DMS53 treated with DMSO at 0.1 percent for 48 hours (cell line): ENCODE measurements at regions not wholly inside any gene's neighbourhood (a gene's known extent, or its start where the extent isn't known, plus 50 kb on each side); places are given as distances from the start of the nearest gene placed in this dataset.
"Not testable (repeated sequence)": the region's sequence is repeated elsewhere in the genome, so short reads cannot be mapped to it uniquely, and the experiment has no call there.

Experiments used
- DNase-seq: peaks from one replicate; lab custom pipeline; 2025; ENCODE audit not compliant: unreplicated experiment; lab: John Stamatoyannopoulos, UW

DNA sequence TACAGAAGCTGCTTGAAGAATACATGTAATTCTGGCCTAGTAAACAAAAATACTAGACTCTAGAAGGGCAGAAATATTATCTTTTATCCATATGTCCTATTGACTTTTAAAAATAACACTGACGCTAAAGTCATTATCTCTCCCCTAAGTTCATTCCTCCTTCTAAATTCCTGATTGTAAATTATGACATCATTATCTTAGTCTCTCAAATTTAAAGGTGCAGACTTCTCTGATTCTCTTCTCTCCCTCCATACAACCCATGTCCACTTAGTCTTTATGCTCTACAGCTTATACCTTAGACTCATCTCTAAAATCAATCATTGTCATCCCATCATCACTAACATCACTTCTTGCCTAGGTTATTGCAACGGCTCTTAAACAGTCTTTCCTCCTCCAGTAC is 327.9 kb upstream of the GRIA3 start:
- DNase-seq, result no peak

DNA sequence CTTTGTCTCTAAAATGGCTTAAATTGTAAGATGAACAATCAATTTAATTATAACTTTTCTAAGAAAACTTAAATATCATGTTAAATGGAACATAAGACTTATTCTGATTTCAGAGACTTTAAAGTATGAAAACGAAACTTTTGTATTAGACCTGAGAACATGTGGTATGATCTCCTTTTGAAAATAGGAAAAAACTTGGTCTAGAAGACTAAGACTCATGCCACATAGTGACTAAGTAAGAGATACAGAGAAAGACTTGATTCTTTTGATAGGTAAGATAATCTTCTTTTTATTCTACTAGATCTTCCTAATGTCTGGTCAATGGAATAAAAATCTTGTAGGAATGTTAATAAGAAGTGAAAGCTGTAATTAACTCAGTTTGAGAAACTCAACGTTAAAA is 326.3 kb upstream of the GRIA3 start:
- DNase-seq, result no peak

DNA sequence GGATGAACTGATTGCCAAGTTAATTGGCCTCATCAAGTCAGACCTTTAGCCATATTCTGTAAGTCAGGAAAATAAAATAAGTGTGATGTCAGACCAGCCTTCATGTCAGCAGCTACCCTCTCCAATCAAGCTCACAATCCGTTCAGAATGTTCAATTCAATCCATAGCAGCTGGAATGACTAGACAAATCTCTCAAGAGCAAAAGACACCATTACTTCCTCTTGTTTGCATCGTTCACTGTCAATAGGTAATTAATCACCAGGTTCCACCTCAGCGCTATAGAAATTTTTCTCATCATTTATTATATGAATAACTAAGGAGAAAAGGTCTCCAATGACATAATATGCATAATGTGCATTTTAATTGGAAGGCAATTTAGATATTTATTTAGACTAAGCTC is 321.0 kb upstream of the GRIA3 start:
- no peak for DNase-seq

DNA sequence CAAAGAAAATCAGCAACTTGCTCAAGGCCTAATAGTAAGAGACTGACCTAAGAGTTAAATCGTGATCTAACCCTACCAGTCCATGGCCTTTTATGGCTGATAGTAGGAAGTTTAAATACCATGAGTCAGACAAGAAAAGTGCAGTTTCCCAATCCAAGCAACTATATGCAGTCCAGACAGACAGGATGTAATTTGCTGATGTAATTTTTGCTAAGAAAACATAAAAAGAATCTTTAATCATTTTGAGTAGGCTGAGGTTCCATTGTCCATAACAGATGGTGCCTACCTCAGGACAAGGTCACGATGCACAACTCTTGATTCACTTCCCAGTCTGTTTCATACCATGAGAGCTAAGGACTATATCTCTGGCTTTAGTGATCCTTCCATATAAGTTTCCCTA is 317.5 kb upstream of the GRIA3 start:
- DNase-seq, result no peak

DNA sequence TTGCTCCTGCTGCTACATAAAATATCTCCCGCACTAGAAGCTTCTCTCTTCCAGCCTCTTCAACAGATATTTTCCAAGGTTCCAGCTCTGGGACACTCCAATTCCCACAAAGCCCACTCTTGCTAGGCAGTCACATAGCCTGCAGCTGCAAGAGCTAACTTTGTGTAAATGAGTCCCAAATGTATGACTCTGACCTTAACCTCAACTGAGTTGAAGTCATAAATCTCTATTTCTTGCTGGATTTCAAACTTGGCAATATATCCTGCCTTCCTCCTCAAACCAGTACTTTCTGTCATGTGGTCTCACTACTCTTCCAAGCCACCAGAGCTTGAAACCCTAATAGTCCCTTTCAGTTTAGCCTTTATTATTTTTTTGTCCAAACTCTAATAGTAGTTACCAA is 315.4 kb upstream of the GRIA3 start:
- no peak for DNase-seq

DNA sequence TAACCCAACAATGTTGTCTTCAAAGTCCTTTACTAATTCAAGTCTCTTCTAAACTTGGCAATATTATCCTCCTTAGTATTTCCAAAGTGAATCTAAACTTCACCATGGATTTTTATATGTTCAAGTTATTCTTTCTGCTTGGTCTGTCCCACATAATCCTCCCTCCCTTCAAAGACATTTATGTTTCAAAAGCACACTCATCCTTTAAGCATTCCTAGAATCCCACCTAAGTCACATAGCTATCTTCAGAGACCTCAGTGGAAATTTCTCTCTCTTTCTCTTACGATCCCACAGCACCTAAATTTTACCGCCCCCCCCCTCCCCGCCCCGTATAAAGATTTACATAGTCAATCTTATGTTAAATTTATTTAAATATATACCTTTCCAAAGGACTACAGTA is 314.9 kb upstream of the GRIA3 start:
- no peak for DNase-seq

DNA sequence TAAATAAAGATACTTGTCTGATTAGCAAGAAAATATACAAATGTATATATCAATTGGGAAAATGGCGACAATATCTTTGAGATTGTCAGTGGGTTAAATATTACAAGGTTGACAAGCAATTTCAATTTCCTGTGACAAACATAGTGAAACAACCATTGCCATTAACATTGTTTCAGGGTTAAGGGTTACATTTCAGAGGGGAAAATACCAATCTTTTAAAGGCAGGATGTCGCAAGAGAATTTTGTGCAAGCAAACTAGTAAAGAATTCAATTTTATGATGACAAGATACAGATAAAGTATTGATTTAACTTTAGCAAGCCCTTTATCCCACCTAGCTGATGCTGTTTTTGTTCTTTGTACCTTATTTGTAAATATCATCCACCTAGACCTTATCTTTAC is 305.8 kb upstream of the GRIA3 start:
- DNase-seq, result no peak

DNA sequence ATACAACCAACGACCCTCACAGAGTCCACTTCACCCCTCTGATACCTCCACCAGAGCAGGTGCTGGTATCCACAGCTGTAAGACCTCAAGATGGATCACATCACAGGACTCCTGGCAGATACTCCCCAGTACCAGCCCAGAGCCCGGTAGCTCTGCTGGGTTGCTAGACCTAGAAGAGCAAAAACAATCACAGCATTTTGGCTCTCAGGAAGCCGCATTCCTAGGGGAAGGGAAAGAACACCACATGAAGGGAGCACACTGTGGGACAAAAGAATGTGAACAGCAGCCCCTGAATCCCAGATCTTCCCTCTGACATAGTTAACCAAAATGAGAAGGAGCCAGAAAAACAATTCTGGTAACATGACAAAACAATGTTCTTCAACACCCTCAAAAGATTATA is 303.1 kb upstream of the GRIA3 start:
- DNase-seq, result no peak

DNA sequence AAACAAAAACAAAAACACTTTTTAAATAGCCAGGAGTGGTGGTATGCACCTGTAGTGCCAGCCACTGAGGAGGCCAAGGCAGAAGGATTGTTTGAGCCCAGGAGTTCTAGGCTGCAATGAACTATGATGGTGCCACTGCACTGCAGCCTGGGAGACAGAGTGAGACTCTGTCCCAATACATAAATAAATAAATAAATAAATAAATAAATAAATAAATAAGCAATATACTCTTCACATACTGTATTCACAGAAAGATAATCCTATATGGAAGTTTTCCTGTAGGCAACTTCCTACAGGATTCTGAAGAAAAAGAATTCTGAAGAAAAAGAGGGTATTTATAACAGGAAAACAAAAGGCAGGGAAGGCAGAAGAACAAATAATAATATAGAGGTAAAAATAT is 293.3 kb upstream of the GRIA3 start:
- DNase-seq, result no peak

DNA sequence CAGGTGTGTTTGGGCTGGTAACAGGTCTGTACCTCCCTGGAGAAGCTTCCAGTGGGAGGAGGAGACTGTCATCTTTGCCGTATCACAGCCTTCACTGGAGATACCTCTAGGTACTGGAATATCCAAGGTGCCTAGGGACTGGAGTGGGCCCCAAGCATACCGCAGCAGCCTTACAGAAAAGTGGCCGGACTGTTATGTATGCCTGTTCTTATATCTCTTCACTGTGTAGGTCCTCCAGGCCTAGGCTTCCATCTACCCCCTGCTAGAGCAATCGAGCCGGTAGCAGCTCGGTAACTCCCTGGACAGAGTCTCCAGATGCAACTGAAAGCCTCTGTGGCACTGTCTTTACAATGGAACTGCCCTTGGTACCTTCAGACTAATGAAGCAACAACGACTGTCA is 277.4 kb upstream of the GRIA3 start:
- DNase-seq, result no peak

DNA sequence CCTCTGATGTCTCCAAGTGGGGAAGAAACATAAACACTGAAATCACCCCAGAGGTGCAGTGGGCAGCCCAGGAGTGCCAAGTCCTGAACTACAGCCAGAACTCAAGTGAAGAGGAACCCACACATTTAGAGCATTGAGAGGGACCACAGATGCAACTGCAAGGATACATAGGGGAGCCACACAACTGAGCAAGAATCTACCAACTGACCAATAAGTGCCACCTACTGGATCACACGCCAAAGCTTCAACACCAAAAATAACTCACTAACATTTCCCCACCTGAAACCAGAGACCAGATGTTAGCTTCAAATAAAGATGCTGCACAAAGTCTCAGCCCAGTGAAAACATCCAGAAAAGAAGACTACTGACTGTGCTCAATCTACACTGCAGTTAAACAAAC is 276.7 kb upstream of the GRIA3 start:
- no peak for DNase-seq

DNA sequence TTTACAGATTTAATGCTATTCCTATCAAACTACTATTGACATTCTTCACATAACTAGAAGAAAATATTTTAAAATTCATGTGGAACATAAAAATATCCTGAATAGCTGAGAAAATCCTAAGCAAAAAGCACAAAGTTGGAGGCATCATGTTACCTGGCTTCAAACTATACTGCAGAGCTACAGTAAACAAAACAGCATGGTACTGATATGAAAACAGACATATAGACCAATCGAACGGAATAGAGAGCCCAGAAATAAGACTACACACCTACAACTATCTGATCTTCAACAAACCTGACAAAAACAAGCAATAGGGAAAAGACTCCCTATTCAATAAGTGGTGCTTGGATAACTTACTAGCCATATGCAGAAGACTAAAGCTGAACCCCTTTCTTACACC is 273.4 kb upstream of the GRIA3 start:
- no peak for DNase-seq

DNA sequence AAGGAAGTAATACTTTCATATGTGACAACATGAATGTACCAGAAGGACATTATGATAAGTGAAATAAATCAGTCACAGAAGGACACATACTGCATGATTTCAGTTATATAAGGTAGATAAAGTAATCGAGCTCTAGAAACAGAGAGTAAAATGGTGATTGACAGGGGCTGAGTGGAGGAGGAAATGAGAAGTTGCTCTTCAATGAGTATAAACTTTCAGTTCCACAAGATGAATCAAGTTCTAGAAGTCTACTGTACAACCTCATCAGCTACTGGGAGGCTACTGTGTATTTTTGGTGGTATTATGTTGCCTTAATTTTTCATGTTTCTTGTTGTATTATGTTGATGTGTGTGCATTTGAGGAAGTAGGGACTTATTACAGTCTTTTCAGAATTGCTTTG is 270.9 kb upstream of the GRIA3 start:
- DNase-seq, result no peak

DNA sequence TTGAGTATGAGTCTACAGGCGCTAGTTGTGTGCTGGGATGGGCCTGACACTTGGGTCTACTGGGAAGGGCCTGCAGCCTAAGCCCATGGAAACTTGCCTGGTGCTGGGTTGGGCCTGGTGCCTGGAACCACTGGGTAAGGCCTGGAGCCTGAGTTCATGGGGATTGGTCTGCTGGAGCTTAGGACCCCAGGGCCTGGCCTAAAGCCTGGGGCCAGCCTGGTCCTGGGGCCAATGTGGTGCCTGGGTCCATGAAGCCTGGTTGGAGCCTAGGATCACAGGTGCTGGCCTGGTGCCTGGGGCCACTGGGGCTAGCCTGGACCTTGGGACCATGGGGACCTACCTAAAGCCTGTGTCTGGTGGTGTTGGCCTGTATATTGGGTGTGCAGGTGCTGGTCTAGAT is 270.3 kb upstream of the GRIA3 start:
- DNase-seq, result no peak

DNA sequence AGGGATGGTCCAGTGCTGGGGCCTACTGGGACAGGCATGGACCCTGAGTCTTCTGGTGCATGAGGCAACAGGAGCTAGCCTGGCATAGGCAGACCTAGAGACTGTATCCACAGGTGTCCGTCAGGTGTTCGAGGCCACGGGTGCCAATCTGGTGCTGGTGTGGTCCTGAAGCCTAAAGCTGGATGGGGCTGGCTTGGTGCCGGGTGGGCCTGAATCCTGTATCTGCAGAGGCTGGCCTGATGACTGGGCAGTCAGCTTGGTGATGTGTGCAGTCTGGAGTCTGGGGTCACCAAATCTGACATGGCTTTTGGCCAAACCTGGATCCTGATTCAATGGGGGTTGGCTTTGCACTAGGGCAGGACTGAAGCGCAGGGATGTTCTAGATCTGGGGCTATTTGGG is 269.8 kb upstream of the GRIA3 start:
- no peak for DNase-seq

DNA sequence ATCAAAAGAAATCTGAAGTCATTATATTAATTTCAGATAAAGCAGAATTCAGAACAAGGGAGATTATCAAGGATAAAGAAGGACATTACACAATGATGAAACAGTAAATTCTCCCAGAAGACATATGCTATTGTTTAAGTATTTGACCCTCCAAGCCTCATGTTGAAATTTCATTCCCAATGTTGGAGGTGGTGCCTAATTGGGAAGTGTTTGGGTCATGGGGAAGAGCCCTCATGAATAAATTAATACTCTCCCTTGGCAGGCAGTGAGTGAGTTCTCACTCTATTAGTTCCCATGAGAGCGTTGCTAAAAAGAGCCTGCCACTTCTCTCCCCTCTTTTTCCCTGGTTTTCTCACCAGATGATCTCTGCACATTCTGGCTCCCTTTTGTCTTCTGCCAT is 249.9 kb upstream of the GRIA3 start:
- DNase-seq, result no peak

DNA sequence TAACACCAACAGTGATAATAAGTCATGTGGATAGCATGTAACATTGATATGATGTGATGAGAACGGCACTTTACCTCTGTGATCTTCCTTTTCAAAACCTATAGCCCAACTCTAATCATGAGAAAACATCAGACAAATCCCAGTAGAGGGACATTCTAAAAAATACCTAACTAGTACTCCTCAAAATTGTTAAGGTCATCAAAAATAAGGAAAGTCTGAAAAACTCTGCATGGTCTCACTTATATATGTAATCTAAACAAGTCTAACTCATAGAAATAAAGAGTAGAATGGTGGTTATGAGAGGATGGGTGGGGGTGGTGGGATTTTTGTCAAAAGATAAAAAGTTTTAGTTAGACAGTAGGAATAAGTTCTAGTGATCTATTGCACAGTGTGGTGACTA is 243.9 kb upstream of the GRIA3 start:
- no peak for DNase-seq

DNA sequence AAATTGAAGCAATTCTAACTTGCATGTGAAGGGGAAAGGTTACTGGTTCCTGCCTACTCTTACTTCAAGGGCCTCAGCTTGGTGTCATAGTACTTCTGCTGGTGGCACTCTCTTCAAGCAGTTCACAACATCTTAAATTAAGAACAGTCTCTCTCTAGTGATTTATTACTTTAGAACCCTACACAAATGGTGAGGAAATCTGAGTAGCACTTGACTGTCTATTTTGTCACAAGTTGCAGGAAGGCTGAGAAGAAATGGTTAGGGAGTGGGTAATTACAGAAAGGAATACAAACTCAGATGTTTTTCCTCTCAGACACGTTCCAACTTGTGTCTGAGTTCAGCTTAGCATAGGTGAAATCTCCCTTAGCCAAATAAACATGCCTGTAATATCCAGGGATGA is 242.3 kb upstream of the GRIA3 start:
- no peak for DNase-seq

DNA sequence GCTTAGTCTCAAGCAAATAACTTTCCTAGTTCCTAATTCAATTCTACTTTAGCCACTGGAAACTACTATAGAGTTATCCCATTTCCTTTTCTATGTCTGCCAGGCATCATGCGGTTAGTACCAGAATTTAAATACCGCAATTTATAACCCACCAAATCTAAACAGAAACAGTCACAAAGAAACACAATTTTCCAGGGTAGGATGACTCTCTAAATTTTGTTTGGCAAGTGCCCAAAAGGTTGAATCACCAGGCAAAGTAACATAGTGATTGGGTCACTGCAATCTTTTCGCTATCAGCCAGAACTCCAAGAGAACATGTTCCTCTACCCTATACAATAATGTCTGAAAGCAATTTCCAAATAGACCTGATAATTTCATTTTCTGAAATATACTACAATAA is 240.2 kb upstream of the GRIA3 start:
- DNase-seq, result no peak

DNA sequence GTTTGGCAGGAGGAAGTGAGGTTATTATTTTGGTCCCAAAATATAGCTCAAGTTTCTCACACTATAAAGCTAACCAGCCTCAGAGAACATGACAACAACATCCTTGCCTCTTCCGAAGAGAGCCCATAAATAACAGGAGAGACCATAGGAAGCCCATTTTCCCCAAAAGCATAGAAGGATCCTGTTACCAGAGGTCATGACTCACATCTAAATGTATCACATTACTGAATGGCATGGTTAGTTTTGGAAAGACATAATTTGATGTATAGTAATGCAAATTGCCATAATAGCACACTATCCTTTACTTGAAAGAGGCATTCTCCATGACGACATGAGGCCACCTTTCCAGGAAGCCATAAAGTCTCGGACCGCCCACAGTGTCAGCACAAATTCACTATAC is 238.8 kb upstream of the GRIA3 start:
- no peak for DNase-seq

DNA sequence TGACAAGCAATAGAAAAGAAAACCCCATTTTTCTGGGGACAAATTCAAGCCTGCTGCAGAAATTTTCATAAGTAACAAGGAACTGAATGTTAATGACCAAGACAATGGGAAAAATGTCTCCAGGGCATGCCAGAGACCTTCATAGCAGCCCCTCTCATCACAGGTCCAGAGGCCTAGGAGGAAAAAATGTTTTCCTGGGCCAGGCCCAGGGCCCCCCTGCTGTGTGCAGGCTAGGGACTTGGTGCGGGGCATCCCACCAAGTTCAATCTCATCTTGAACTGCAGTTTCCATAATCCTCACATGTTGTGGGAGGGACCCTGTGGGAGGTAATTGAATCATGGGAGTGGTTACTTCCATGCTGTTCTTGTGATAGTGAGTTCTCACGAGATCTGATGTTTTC is 211.5 kb upstream of the GRIA3 start:
- no peak for DNase-seq

DNA sequence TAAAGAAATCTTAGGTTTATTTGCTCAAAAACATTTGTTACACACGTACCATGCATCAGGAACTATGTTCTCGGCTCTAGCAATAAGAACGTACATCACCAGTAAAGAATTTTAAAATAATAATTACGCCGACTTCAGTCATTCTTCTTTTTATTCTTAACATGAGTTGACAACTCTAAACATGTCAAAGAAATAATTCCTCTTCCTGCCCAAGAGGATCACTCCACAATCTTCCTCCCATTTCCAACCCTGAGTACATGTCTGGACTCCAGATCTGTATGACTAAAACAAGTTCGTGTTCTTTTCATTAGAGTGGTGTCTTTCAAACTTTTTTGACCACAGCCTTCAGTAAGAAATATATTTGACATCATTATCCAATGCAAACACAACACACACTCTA is 201.6 kb upstream of the GRIA3 start:
- DNase-seq, result no peak

DNA sequence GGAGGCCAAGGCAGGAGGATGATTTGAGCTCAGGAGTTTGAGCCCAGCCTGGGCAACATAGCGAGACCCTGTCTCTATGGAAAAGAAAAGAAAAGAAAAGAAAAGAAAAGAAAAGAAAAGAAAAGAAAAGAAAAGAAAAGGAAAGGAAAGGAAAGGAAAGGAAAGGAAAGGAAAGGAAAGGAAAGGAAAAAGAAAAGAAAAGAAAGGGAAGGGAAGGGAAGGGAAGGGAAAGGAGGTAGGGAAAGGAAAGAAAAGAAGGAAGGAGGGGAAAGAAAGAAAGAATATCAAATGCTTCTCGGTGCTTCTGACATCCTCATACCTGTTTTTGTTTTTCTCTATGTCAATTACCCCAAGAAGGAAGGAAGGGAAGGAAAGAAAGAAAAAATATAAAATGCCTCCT is 181.2 kb upstream of the GRIA3 start:
- not testable (repeated sequence) for DNase-seq

DNA sequence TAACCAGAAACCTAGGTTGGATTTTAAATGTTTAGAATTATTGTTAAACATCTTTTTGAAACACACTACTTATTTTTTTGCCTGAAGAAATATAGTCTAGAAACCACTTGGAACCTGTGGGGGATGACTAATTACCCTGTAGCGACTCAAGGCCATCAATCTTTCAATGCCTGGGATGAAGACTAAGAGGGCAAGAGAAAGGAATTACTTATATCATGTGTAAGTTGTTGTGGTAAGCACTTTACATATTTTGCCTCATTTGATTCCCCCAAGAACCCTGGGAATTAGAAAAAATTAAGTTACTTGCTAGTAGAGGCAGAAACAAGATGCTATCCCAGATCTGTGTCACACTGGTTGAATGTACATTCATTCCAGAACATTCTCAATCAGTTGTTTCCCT is 170.9 kb upstream of the GRIA3 start:
- no peak for DNase-seq
